Lower leg skin (tissue), 3 donors: ENCODE measurements at regions not wholly inside any gene's neighbourhood (a gene's known extent, or its start where the extent isn't known, plus 50 kb on each side); places are given as distances from the start of the nearest gene placed in this dataset.

Experiments
- CTCF ChIP-seq, 3 donors: fragments of 450-650 bp; IDR thresholded peaks; one replicate each; pipeline ENCODE4 v1.5.1; 2016; ENCODE audit warnings: antibody characterized with exemption in 3 of 3, mild to moderate bottlenecking in 3 of 3, moderate library complexity in 2 of 3
- POLR2A ChIP-seq, 2 donors: fragments of 450-650 bp; IDR thresholded peaks; one replicate each; pipeline ENCODE4 v1.6.1; 2016 to 2017; ENCODE audit warnings: antibody characterized with exemption in 2 of 2, mild to moderate bottlenecking in 1 of 2, moderate library complexity in 1 of 2

- TF ChIP-seq POLR2A (IDR thresholded peaks at IDR 0.05) (no peak), CTCF (IDR thresholded peaks at IDR 0.05) (no peak)
These were observed 500.3 kb upstream of the CDH11 start for GRCh38 chr16:65622151-65622550.
